ENCODE measurements at regions not wholly inside any gene's neighbourhood (a gene's known extent, or its start where the extent isn't known, plus 50 kb on each side); places are given as distances from the start of the nearest gene placed in this dataset.

DNA sequence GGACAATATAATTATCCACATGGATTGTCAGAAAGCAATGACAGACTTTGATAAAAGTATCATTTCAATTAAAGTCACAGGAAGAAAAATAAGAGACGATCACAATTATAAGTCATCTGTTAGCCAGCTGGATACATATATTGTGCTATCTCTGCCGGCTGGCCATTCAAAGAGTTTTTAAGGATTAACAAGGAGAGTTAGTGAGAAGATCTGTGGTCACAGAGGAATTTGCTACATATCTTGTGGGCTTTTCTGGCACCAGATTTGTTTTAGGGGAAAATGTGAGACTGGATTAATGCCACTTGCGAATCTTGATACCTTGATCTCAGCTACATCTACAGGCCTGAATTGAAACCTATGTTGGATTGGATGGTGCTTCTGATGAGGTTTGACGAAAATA, 90.9 kb upstream of the MANSC4 start:
- TF ChIP-seq, protein P1, sequence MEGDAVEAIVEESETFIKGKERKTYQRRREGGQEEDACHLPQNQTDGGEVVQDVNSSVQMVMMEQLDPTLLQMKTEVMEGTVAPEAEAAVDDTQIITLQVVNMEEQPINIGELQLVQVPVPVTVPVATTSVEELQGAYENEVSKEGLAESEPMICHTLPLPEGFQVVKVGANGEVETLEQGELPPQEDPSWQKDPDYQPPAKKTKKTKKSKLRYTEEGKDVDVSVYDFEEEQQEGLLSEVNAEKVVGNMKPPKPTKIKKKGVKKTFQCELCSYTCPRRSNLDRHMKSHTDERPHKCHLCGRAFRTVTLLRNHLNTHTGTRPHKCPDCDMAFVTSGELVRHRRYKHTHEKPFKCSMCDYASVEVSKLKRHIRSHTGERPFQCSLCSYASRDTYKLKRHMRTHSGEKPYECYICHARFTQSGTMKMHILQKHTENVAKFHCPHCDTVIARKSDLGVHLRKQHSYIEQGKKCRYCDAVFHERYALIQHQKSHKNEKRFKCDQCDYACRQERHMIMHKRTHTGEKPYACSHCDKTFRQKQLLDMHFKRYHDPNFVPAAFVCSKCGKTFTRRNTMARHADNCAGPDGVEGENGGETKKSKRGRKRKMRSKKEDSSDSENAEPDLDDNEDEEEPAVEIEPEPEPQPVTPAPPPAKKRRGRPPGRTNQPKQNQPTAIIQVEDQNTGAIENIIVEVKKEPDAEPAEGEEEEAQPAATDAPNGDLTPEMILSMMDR (conservative IDR thresholded peaks at IDR 0.05; ENCODE audit: low read length) = no peak
- TF ChIP-seq EZH2phosphoT487 (IDR thresholded peaks at IDR 0.05; ENCODE audit: borderline replicate concordance, low read depth, low read length) = no peak

Data from OCI-LY7 (cell line).